HL-60/S4 treated with phorbol 12-myristate 13-acetate at 8.2 ng/mL for 4 days and 3 days (cell line): ENCODE measurements at regions not wholly inside any gene's neighbourhood (a gene's known extent, or its start where the extent isn't known, plus 50 kb on each side); places are given as distances from the start of the nearest gene placed in this dataset.
"Not testable (repeated sequence)": the region's sequence is repeated elsewhere in the genome, so short reads cannot be mapped to it uniquely, and the experiment has no call there.

Source experiments
- in situ Hi-C: fragments of 300-500 bp; cut with MboI; formaldehyde crosslinking; loops from 2 replicates; pipeline ENCODE4 v1.15.0; 2022; ENCODE audit warnings: low sequenced_read_pairs

GRCh38 chr9:113661074-113661473 is 197.5 kb downstream of the RGS3 start:
- in situ Hi-C loops, result loop anchor here (25.0 kb wide), 1 partner anchor 349 kb away; the partner anchor contains the start of gene RNF183

- in situ Hi-C loops, result loop anchor here (25.0 kb wide), 1 partner anchor 352 kb away; the partner anchor contains the start of gene RNF183
These were observed 200.8 kb downstream of the RGS3 start for GRCh38 chr9:113664181-113664875.

- in situ Hi-C loops, result loop anchor here (25.0 kb wide), 1 partner anchor 353 kb away; the partner anchor contains the start of gene RNF183
These were observed 201.5 kb downstream of the RGS3 start for GRCh38 chr9:113665064-113665463.

- in situ Hi-C loops, result loop anchor here (25.0 kb wide), 1 partner anchor 353 kb away; the partner anchor contains the start of gene RNF183
These were observed 202.2 kb downstream of the RGS3 start for GRCh38 chr9:113665756-113666155.

- in situ Hi-C loops, result loop anchor here (25.0 kb wide), 1 partner anchor 356 kb away; the partner anchor contains the start of gene RNF183
These were observed 204.5 kb downstream of the RGS3 start for GRCh38 chr9:113668061-113668460.

- in situ Hi-C loops, result loop anchor here (25.0 kb wide), 1 partner anchor 357 kb away; the partner anchor contains the start of gene RNF183
These were observed 206.1 kb downstream of the RGS3 start for GRCh38 chr9:113669522-113670115.

- in situ Hi-C loops, result loop anchor here (25.0 kb wide), 1 partner anchor 361 kb away; the partner anchor contains the start of gene RNF183
These were observed 202.4 kb upstream of the ZNF618 start for GRCh38 chr9:113673726-113674125.

GRCh38 chr9:113674436-113674835 is 201.7 kb upstream of the ZNF618 start:
- in situ Hi-C loops, result loop anchor here (25.0 kb wide), 1 partner anchor 362 kb away; the partner anchor contains the start of gene RNF183

- in situ Hi-C loops, result no loop called here
These were observed 200.6 kb upstream of the ZNF618 start for GRCh38 chr9:113675475-113675941.

GRCh38 chr9:113677057-113677456 is 199.1 kb upstream of the ZNF618 start:
- in situ Hi-C loops, result no loop called here

GRCh38 chr9:113677569-113677968 is 198.5 kb upstream of the ZNF618 start:
- in situ Hi-C loops, result no loop called here

GRCh38 chr9:113678119-113678858 is 197.8 kb upstream of the ZNF618 start:
- in situ Hi-C loops, result no loop called here

- in situ Hi-C loops, result no loop called here
These were observed 197.3 kb upstream of the ZNF618 start for GRCh38 chr9:113678859-113679256.

- in situ Hi-C loops, result no loop called here
These were observed 193.8 kb upstream of the ZNF618 start for GRCh38 chr9:113682297-113682771.

- in situ Hi-C loops, result not testable (repeated sequence)
These were observed 190.5 kb upstream of the ZNF618 start for GRCh38 chr9:113685636-113686035.

GRCh38 chr9:113687107-113687679 is 188.9 kb upstream of the ZNF618 start:
- in situ Hi-C loops, result no loop called here

GRCh38 chr9:113687680-113688371 is 188.3 kb upstream of the ZNF618 start:
- in situ Hi-C loops, result no loop called here

- in situ Hi-C loops, result no loop called here
These were observed 185.9 kb upstream of the ZNF618 start for GRCh38 chr9:113690055-113690740.

GRCh38 chr9:113692256-113692655 is 183.9 kb upstream of the ZNF618 start:
- in situ Hi-C loops, result no loop called here
